B cell (primary cell): ENCODE measurements at regions not wholly inside any gene's neighbourhood (a gene's known extent, or its start where the extent isn't known, plus 50 kb on each side); places are given as distances from the start of the nearest gene placed in this dataset.

ENCODE experiments used
- ATAC-seq: fragments of 200-7000 bp; cut with Tn5 transposase; one replicate; pipeline ENCODE4 v1.10.0; 2021; ENCODE audit warnings: low read depth, mild to moderate bottlenecking, moderate number of reproducible peaks, moderate library complexity
- CTCF ChIA-PET: fragments of 350-600 bp; sonication (Branson Sonifier 250); formaldehyde crosslinking; loops from one replicate; lab custom pipeline; 2021; ENCODE audit warnings: antibody characterized with exemption, inconsistent platforms; lab: Charles Lee
- POLR2A ChIA-PET: fragments of 350-600 bp; sonication (Branson Sonifier 250); formaldehyde crosslinking; loops from one replicate; lab custom pipeline; 2021; ENCODE audit warnings: antibody characterized with exemption; lab: Charles Lee
- DNase-seq: peaks from one replicate; pipeline ENCODE4 v3.0.0; 2013
- H2AFZ ChIP-seq: 2 replicates; pipeline ENCODE4 v1.6.1; 2012; ENCODE audit warnings: mild to moderate bottlenecking, low read depth, low read length; ENCODE audit not compliant: insufficient read depth, poor library complexity, severe bottlenecking
- H3K27ac ChIP-seq, 2 donors: 1 replicate in 1 of 2; 2 replicates in 1 of 2; pipeline ENCODE4 v1.5.1; 2012 to 2013; ENCODE audit warnings: low read length in 2 of 2, mild to moderate bottlenecking in 2 of 2, moderate library complexity in 1 of 2
- H3K27me3 ChIP-seq, 4 experiments: fragments of 200-600 bp in 1 of 4; sonication (generic) in 1 of 4; replicated peaks in 1 of 4; 1 replicate in 2 of 4; 2 replicates in 2 of 4; pipeline versions ENCODE4 v1.6.1 to v1.7.0; 2013 to 2016; ENCODE audit warnings: low read length in 3 of 4, mild to moderate bottlenecking in 2 of 4, mixed read lengths in 1 of 4, moderate library complexity in 1 of 4; ENCODE audit not compliant: insufficient read depth in 4 of 4, control insufficient read depth in 3 of 4; ENCODE audit errors: control extremely low read depth in 1 of 4
- H3K36me3 ChIP-seq, 2 experiments: replicated peaks in 1 of 2; 1 replicate in 1 of 2; 2 replicates in 1 of 2; pipeline versions ENCODE4 v1.6.1 to v1.7.1; 2013; ENCODE audit warnings: low read length in 1 of 2; ENCODE audit not compliant: insufficient read depth in 2 of 2, control insufficient read depth in 1 of 2; ENCODE audit errors: control extremely low read depth in 1 of 2, extremely low read depth in 1 of 2
- H3K4me1 ChIP-seq, 2 donors: fragments of 200-600 bp in 1 of 2; sonication (generic) in 1 of 2; 1 replicate in 1 of 2; 2 replicates in 1 of 2; pipeline versions ENCODE4 v1.5.1 to v1.6.1; 2013 to 2017; ENCODE audit warnings: low read length in 2 of 2; ENCODE audit not compliant: control insufficient read depth in 2 of 2, insufficient read depth in 2 of 2
- H3K4me2 ChIP-seq: replicated peaks from 2 replicates; pipeline ENCODE3; 2012; ENCODE audit warnings: mild to moderate bottlenecking, low read depth, low read length; ENCODE audit not compliant: poor library complexity, severe bottlenecking
- H3K4me3 ChIP-seq, 5 experiments: fragments of 200-600 bp in 1 of 5; sonication (generic) in 1 of 5; 1 replicate in 3 of 5; 2 replicates in 2 of 5; pipeline versions ENCODE4 v1.5.1 to v1.7.0; 2011 to 2016; ENCODE audit warnings: low read length in 4 of 5, mild to moderate bottlenecking in 4 of 5, low read depth in 2 of 5, control low read depth in 1 of 5, moderate library complexity in 1 of 5; ENCODE audit not compliant: insufficient read depth in 1 of 5; ENCODE audit errors: control extremely low read depth in 1 of 5, extremely low read depth in 1 of 5
- H3K79me2 ChIP-seq: fragments of 200-600 bp; sonication (generic); one replicate; pipeline ENCODE4 v1.6.0; 2016; ENCODE audit warnings: low read length; ENCODE audit not compliant: control insufficient read depth, insufficient read depth
- H3K9ac ChIP-seq: fragments of 200-600 bp; sonication (generic); 2 replicates; pipeline ENCODE4 v1.6.1; 2017; ENCODE audit warnings: mild to moderate bottlenecking, low read length, moderate library complexity
- H3K9me3 ChIP-seq, 3 donors: one replicate each; pipeline versions ENCODE4 v1.6.1 to v1.7.1; 2013; ENCODE audit warnings: low read length in 2 of 3; ENCODE audit not compliant: control insufficient read depth in 2 of 3, insufficient read depth in 1 of 3; ENCODE audit errors: control extremely low read depth in 1 of 3
- H4K20me1 ChIP-seq: 2 replicates; pipeline ENCODE4 v1.6.0; 2012; ENCODE audit warnings: mild to moderate bottlenecking, low read length; ENCODE audit not compliant: insufficient read depth, control insufficient read depth, poor library complexity, severe bottlenecking
- H3K27ac Mint-ChIP-seq: one replicate; pipeline ENCODE4 v1.8.0; 2021; ENCODE audit warnings: mixed read lengths
- H3K27me3 Mint-ChIP-seq: one replicate; pipeline ENCODE4 v1.8.0; 2021; ENCODE audit warnings: mixed read lengths
- H3K4me1 Mint-ChIP-seq: one replicate; pipeline ENCODE4 v1.8.0; 2021; ENCODE audit warnings: mixed read lengths
- H3K4me3 Mint-ChIP-seq: one replicate; pipeline ENCODE4 v1.8.0; 2021; ENCODE audit warnings: mixed read lengths
- H3K9me3 Mint-ChIP-seq: one replicate; pipeline ENCODE4 v1.8.0; 2022; ENCODE audit warnings: mixed read lengths; ENCODE audit not compliant: insufficient read depth
- EZH2 ChIP-seq: IDR thresholded peaks from 2 replicates; pipeline ENCODE4 v1.6.1; 2012; ENCODE audit warnings: borderline replicate concordance, low read depth, mild to moderate bottlenecking, moderate library complexity, low read length; ENCODE audit not compliant: insufficient read depth, poor library complexity, severe bottlenecking
- WGBS: methylation state at CpG from one replicate; pipeline ENCODE4 v1.1.5; 2013; ENCODE audit warnings: missing lambda C conversion rate; ENCODE audit not compliant: insufficient coverage; 5-methylcytosine and 5-hydroxymethylcytosine counted together
- intact Hi-C: fragments of 100-400 bp; cut with micrococcal nuclease; formaldehyde crosslinking; loops from one replicate; pipeline ENCODE4 v1.10.0; 2022
- TF ChIP-seq, protein P1 (sequence below): fragments of 200-600 bp; IDR thresholded peaks from one replicate; pipeline ENCODE4 v1.8.0; 2022; ENCODE audit warnings: antibody characterized with exemption, mild to moderate bottlenecking

DNA sequence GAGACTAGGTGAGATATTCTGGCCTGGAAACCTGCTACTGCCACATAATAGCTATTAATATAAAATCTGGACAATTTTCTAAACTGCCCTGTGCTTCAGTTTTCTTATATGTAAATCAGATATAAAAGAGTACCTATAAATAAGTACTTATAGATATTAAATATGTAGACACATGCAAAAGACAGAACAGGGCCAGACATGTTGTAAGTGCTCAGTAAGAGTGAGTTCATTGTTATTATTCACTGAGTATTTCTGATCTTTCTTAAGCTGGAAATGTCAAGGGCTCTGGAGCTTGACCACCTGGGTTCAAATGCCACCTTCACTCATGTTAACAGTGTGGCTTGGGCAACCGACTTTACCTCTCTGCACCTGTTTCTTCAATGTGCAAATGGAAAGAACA lies 179.8 kb downstream of the GALC start:
- H3K4me2 ChIP-seq, result no peak overlapping the region
- POLR2A ChIA-PET, result no interaction called here

DNA sequence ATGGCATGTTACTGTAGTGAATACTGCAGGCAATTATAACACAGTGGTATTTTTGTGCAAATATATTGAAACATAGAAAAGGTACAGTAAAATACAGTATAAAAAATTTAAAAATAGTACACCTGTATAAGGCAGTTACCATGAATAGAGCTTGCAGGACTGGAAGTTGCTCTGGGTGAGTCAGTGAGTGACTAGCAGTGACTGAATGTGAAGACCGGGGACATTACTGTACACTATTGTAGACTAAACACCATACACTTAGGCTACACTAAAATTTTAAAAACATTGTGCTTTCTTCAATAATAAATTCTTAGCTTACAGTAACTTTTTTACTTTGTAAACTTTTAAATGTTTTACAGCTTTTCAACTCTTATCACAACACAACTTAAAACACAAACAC lies 181.7 kb downstream of the GALC start:
- no peak overlapping the region for H3K9ac ChIP-seq
- no peaks in the 10 kb centered on the region for H3K9me3 ChIP-seq
- no peak overlapping the region for H3K4me3 ChIP-seq
- intact Hi-C loops, result no loop called here
- Mint-ChIP-seq H3K4me1 (no peaks in the 10 kb centered on the region), H3K27me3 (peaks cover 4% of the 10 kb centered on the region), H3K4me3 (no peak overlapping the region), H3K27ac (no peak overlapping the region), H3K9me3 (no peaks in the 10 kb centered on the region)
- H3K4me2 ChIP-seq, result no peak overlapping the region
- H3K27ac ChIP-seq, result no peak overlapping the region
- H4K20me1 ChIP-seq, result no peaks in the 10 kb centered on the region
- TF ChIP-seq, protein P1, sequence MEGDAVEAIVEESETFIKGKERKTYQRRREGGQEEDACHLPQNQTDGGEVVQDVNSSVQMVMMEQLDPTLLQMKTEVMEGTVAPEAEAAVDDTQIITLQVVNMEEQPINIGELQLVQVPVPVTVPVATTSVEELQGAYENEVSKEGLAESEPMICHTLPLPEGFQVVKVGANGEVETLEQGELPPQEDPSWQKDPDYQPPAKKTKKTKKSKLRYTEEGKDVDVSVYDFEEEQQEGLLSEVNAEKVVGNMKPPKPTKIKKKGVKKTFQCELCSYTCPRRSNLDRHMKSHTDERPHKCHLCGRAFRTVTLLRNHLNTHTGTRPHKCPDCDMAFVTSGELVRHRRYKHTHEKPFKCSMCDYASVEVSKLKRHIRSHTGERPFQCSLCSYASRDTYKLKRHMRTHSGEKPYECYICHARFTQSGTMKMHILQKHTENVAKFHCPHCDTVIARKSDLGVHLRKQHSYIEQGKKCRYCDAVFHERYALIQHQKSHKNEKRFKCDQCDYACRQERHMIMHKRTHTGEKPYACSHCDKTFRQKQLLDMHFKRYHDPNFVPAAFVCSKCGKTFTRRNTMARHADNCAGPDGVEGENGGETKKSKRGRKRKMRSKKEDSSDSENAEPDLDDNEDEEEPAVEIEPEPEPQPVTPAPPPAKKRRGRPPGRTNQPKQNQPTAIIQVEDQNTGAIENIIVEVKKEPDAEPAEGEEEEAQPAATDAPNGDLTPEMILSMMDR, result no peak
- TF ChIP-seq EZH2, result no peak
- no peaks in the 10 kb centered on the region for H3K36me3 ChIP-seq
- ATAC-seq (no peak), DNase-seq (no peak)
- no CpG with 5 or more reads among the region's 1 CpG for WGBS
- no peaks in the 10 kb centered on the region for H3K4me1 ChIP-seq
- H3K79me2 ChIP-seq, result no peaks in the 10 kb centered on the region
- no peak overlapping the region for H2AFZ ChIP-seq
- POLR2A ChIA-PET, result no interaction called here
- no peaks in the 10 kb centered on the region for H3K27me3 ChIP-seq
- CTCF ChIA-PET, result no interaction called here

More for the DNA sequence above, 179.8 kb downstream of the GALC start:
- Histone ChIP-seq H3K4me3 (no peak overlapping the region), H2AFZ (no peak overlapping the region), H3K9ac (no peak overlapping the region), H3K4me1 (no peaks in the 10 kb centered on the region), H4K20me1 (no peaks in the 10 kb centered on the region), H3K27me3 (no peaks in the 10 kb centered on the region), H3K36me3 (no peaks in the 10 kb centered on the region), H3K79me2 (no peaks in the 10 kb centered on the region), H3K27ac (no peak overlapping the region), H3K9me3 (no peaks in the 10 kb centered on the region)
- ATAC-seq, result no peak
- Mint-ChIP-seq H3K4me3 (no peak overlapping the region), H3K9me3 (peaks cover 4% of the 10 kb centered on the region), H3K27me3 (peaks cover 4% of the 10 kb centered on the region), H3K27ac (no peak overlapping the region), H3K4me1 (no peaks in the 10 kb centered on the region)
- DNase-seq, result no peak
- intact Hi-C loops, result no loop called here
- TF ChIP-seq, protein P1, result no peak
- TF ChIP-seq EZH2, result no peak
- WGBS, result no CpG with 5 or more reads among the region's 1 CpG
- CTCF ChIA-PET, result no interaction called here
